ENCODE measurements at regions not wholly inside any gene's neighbourhood (a gene's known extent, or its start where the extent isn't known, plus 50 kb on each side); places are given as distances from the start of the nearest gene placed in this dataset.

DNA sequence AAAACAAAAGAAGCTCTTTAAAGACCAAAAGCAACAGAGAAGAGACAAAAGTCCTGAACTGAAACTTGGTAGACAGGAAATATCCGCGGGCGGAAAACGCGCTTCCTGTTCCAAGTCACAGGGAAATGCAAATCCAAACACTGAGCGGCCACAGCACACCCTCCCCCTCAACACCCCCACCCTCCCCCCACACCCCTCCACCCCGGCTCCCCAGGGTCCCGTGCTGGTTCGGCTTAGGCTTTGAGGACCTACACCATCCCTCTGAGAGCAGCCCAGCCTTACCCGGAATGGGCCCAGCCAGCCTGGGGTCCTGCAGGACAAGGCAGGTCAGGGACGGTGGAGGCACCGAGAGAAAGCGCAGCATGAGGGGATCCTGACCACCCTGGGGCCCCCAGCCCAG lies 160.4 kb downstream of the BRD1 start:
- TF ChIP-seq, protein P1, sequence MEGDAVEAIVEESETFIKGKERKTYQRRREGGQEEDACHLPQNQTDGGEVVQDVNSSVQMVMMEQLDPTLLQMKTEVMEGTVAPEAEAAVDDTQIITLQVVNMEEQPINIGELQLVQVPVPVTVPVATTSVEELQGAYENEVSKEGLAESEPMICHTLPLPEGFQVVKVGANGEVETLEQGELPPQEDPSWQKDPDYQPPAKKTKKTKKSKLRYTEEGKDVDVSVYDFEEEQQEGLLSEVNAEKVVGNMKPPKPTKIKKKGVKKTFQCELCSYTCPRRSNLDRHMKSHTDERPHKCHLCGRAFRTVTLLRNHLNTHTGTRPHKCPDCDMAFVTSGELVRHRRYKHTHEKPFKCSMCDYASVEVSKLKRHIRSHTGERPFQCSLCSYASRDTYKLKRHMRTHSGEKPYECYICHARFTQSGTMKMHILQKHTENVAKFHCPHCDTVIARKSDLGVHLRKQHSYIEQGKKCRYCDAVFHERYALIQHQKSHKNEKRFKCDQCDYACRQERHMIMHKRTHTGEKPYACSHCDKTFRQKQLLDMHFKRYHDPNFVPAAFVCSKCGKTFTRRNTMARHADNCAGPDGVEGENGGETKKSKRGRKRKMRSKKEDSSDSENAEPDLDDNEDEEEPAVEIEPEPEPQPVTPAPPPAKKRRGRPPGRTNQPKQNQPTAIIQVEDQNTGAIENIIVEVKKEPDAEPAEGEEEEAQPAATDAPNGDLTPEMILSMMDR (IDR thresholded peaks at IDR 0.05; ENCODE audit: low read length) = no peak
- TF ChIP-seq EZH2 (optimal IDR thresholded peaks at IDR 0.05; ENCODE audit: low read depth, low read length) (no peak), EZH2phosphoT487 (IDR thresholded peaks at IDR 0.05; ENCODE audit: low read length) (no peak)

Measured in MM.1S (cell line).